ENCODE measurements at regions not wholly inside any gene's neighbourhood (a gene's known extent, or its start where the extent isn't known, plus 50 kb on each side); places are given as distances from the start of the nearest gene placed in this dataset.

GRCh38 chr4:83837614-83838308, 301.9 kb downstream of the GPAT3 start:
- TF ChIP-seq CTCF (conservative IDR thresholded peaks at IDR 0.05), result no peak
- TF ChIP-seq EZH2 (IDR thresholded peaks at IDR 0.05; ENCODE audit: low read depth), result no peak
